ENCODE measurements at regions not wholly inside any gene's neighbourhood (a gene's known extent, or its start where the extent isn't known, plus 50 kb on each side); places are given as distances from the start of the nearest gene placed in this dataset.

- no peaks in the 10 kb centered on the region for H3K27me3 ChIP-seq
- no peak for DNase-seq
- no peaks in the 10 kb centered on the region for H3K4me1 ChIP-seq
- no peak for ATAC-seq
- WGBS, 2 donors, result 88% methylated on average over 5 of the region's 5 CpGs
- intact Hi-C loops (cut with DNase I), result no loop called here
- H3K9me3 ChIP-seq, result no peaks in the 10 kb centered on the region
- TF ChIP-seq CTCF (IDR thresholded peaks at IDR 0.05), result no peak
- H3K36me3 ChIP-seq, result no peaks in the 10 kb centered on the region
- H3K4me3 ChIP-seq, result no peak overlapping the region
- no peak overlapping the region for H3K27ac ChIP-seq
These were observed 430.1 kb downstream of the AEBP2 start for GRCh38 chr12:19869413-19869812.

- H3K4me1 ChIP-seq, result no peaks in the 10 kb centered on the region
- no peak overlapping the region for H3K4me3 ChIP-seq
- 83% methylated on average over 9 of the region's 9 CpGs for WGBS, 2 donors
- ATAC-seq (no peak), DNase-seq (no peak)
- TF ChIP-seq CTCF (IDR thresholded peaks at IDR 0.05), result no peak
- H3K27me3 ChIP-seq, result no peaks in the 10 kb centered on the region
- no peaks in the 10 kb centered on the region for H3K9me3 ChIP-seq
- intact Hi-C loops (cut with DNase I), result no loop called here
- H3K27ac ChIP-seq, result no peak overlapping the region
- H3K36me3 ChIP-seq, result no peaks in the 10 kb centered on the region
These were observed 433.6 kb downstream of the AEBP2 start for GRCh38 chr12:19872621-19873540.

GRCh38 chr12:19880076-19880475 lies 440.8 kb downstream of the AEBP2 start:
- Histone ChIP-seq H3K36me3 (no peaks in the 10 kb centered on the region), H3K4me1 (peaks cover 0 to 34% (median 27%) of the 10 kb centered on the region in 9 donors), H3K27ac (no peak overlapping the region), H3K4me3 (no peak overlapping the region), H3K27me3 (no peaks in the 10 kb centered on the region), H3K9me3 (peaks cover 0 to 7% (median 0%) of the 10 kb centered on the region in 11 donors)
- TF ChIP-seq CTCF (IDR thresholded peaks at IDR 0.05), result no peak
- no peak for ATAC-seq
- intact Hi-C loops (cut with DNase I), result loop anchor here in 1 of 10 donors (10.0 kb wide), 1 partner anchor 125 kb away; no protein-coding TSS in a partner anchor
- no peak for DNase-seq

GRCh38 chr12:19880721-19881120 lies 441.4 kb downstream of the AEBP2 start:
- no peak for TF ChIP-seq CTCF (IDR thresholded peaks at IDR 0.05)
- intact Hi-C loops (cut with DNase I), result loop anchor here in 1 of 10 donors (10.0 kb wide), 1 partner anchor 126 kb away; no protein-coding TSS in a partner anchor
- H3K36me3 ChIP-seq, result no peaks in the 10 kb centered on the region
- DNase-seq (no peak), ATAC-seq (no peak)
- H3K9me3 ChIP-seq, result peaks cover 0 to 7% (median 0%) of the 10 kb centered on the region in 11 donors
- peaks cover 0 to 41% (median 27%) of the 10 kb centered on the region in 9 donors for H3K4me1 ChIP-seq
- H3K4me3 ChIP-seq, result no peak overlapping the region
- H3K27me3 ChIP-seq, result no peaks in the 10 kb centered on the region
- no peak overlapping the region for H3K27ac ChIP-seq

Data from heart right ventricle (tissue), 16 donors.